ENCODE measurements at regions not wholly inside any gene's neighbourhood (a gene's known extent, or its start where the extent isn't known, plus 50 kb on each side); places are given as distances from the start of the nearest gene placed in this dataset.
"Not testable (repeated sequence)": the region's sequence is repeated elsewhere in the genome, so short reads cannot be mapped to it uniquely, and the experiment has no call there.

GRCh38 chr4:117801756-117802155, 232.5 kb upstream of the NDST3 start:
- no peak for DNase-seq (ENCODE audit: low read depth)

GRCh38 chr4:117811731-117812130, 222.6 kb upstream of the NDST3 start:
- no peak for DNase-seq (ENCODE audit: low read depth)

- DNase-seq (ENCODE audit: low read depth) = no peak
Measured at GRCh38 chr4:117814277-117815246, 219.7 kb upstream of the NDST3 start.

GRCh38 chr4:117817301-117817700, 217.0 kb upstream of the NDST3 start:
- no peak for DNase-seq (ENCODE audit: low read depth)

DNA sequence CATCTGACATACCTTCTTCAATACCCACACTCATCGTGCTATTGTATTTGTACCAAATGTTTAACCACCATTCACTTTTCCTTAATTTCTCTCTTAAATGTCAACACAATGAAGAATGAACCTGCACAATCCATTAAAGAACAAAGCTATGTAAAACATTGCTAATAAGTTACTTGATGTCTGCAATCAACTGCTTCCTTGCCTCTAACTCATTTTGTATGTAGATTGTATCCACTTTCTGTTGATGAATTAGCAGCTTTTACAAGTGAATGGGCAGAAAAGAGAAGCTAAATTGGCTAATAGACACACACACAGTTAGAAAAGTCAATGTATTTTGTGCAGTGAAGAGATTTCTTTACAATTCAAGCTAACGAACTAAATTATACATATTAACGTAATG, 212.5 kb upstream of the NDST3 start:
- no peak for DNase-seq (ENCODE audit: low read depth)

DNA sequence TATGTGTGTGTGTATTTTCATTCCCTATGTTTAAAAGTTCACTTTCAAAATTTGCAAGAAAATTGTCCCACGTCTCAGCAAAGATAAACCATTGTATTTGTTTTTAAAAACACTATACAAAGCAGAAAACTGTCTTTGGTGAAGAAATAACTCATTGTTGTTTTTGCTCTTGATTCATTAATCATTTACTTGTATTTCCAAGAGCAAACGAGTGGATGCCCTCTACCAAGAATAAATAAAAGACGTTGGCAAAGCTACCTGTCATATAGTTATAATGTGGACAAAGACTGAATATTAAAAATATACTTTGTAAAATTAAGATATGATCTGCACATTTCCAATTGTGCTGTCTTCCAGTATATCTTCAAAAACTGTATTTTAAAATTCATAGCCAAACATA, 210.9 kb upstream of the NDST3 start:
- no peak for DNase-seq (ENCODE audit: low read depth)

DNA sequence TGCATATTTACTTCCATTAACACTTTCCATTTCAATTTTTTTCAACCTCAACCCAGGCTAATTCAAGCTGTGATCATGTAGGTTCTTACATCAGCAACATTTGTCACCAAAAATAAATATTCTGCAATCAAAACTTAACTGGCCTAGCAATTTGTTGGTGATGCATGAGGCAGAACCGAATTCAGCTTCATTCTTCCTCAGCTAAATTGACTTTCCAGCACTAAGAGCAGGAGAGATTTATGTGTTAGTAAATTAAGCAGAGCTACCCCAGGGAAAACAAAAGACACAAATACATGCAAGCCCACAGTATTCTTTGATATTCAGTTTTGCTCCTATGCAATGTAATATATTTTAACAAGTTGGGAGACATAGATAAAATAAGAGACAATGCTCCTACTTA, 208.7 kb upstream of the NDST3 start:
- no peak for DNase-seq (ENCODE audit: low read depth)

DNA sequence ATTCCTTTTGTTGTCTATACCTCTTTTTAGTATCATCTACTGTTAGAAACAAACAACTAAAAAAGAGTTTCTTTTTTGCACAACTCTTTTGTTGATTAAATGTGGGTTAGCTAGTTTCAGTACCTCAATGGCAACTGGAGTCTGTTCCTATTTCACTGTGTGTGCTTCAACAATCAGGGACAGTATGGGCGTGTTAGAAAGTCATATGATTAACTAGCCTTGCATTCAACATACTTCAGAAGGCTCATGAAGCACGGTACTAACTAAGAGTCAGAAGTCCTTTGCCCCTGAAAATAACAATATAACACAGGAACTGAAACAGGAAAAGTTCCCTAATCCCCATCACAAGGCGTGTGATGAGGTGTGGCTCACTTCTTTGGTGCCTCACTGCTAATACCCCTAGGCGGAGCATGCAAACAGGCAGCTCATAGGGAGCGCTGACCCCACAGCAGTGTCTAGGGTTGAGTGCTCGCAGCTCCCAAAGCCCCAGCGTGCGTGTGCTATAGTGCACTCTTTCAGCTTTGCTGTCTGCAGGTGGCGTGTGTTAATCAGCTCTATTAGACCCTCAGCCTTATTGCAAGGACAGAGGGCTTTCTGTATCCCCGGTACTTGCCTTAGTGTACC, 203.1 kb upstream of the NDST3 start:
- no peak for DNase-seq (ENCODE audit: low read depth)

DNA sequence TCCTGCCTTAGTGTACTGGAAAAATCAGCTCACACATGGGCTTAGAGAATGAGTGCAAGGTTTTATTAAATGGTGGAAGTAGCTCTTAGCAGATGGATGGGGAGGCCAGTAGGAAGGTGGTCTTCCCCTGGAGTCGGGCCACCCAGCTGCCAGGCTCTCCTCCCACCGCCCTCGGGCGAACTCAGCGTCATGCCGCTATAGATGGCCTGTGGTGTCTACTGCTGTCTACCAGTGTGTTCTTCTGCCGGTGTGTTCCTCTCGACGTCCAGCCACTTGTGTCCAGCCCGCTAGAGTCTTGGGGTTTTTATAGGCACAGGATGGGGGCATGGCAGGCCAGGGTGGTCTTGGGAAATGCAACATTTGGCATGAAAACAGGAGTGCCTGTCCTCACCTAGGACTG, 198.7 kb upstream of the NDST3 start:
- no peak for DNase-seq (ENCODE audit: low read depth)

- DNase-seq (ENCODE audit: low read depth) = no peak
Measured at GRCh38 chr4:117844594-117844993, 189.7 kb upstream of the NDST3 start.

GRCh38 chr4:117845270-117845669, 189.0 kb upstream of the NDST3 start:
- DNase-seq (ENCODE audit: low read depth) = no peak

GRCh38 chr4:117847849-117848248, 186.4 kb upstream of the NDST3 start:
- DNase-seq (ENCODE audit: low read depth) = no peak

GRCh38 chr4:117868201-117868600, 166.1 kb upstream of the NDST3 start:
- DNase-seq (ENCODE audit: low read depth) = no peak

DNA sequence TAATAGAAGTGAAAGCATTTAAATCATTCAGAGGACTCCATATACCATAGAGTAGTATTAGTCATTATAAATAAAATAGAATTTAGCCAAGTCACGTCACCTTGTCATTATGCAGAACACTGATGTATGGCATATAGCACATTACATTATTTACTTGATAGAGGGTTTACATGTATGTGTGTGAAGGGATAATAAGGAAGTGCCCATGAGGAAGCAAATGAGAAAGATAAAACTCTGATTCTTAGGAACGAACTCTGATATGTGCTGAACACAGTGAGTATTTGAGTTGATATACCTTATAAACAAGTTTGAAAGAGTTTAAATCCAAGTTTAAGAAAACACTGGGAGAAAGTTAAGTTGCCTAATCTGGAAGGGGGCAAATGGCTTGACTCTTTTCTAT, 160.5 kb upstream of the NDST3 start:
- no peak for DNase-seq (ENCODE audit: low read depth)

DNA sequence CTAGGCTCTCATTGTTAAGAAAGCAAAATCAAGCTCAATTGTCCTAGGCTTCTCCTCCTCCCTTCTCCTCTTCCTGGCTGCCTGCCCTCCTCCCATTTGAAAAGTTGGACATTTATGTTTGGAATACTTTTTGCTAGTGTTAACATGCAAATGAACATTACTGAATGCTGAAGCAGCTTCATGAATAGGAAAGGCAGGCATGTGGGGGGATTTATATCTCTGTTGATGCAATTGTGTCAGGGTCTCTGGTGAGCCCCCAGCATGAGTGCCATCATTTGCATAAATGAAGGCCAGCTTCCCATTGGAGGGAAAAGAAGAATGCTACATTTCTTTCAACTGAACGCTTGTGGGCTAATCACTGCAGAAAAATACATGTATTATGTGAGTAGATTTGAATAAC, 160.1 kb upstream of the NDST3 start:
- no peak for DNase-seq (ENCODE audit: low read depth)

DNA sequence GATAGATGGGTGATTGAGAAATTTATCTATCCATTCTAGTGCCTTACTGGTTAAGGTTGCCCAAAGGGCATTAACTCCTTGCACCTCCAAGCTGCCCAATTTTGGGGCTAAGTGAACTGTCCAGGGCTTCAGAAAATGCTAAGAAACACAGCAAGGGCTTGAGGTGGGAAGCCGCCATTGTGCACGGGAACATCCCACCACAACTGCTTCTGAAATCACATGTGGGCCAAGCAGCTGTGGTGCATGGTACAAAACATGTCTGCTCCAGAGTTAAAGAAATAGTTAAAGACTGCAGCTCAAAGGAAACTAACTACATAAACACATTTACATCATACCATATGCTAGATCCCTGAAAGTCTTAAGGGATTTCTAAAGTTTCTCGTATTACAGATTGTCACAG, 144.3 kb upstream of the NDST3 start:
- DNase-seq (ENCODE audit: low read depth) = no peak

- no peak for DNase-seq (ENCODE audit: low read depth)
Measured at GRCh38 chr4:117893207-117893606, 141.1 kb upstream of the NDST3 start.

DNA sequence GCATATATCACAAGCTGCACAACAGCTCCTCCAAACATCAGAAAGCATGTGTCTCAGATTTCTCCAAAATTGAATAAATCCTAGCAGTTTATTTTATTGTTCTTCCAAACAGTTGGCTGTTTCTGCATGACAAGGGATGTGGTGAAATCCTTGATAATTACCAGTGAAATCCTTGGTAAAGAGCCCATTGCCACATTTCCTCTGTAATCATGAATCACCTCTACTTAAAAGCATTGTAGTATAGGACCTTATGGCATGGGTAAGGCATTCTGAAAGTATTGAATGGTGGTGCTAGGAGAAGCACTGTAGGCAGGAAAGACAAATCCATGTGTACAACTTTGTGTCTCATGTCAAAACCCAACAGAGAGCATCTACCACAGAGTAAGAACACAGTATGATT, 135.8 kb upstream of the NDST3 start:
- no peak for DNase-seq (ENCODE audit: low read depth)

- no peak for DNase-seq (ENCODE audit: low read depth)
Measured at GRCh38 chr4:117900832-117901231, 133.5 kb upstream of the NDST3 start.

DNA sequence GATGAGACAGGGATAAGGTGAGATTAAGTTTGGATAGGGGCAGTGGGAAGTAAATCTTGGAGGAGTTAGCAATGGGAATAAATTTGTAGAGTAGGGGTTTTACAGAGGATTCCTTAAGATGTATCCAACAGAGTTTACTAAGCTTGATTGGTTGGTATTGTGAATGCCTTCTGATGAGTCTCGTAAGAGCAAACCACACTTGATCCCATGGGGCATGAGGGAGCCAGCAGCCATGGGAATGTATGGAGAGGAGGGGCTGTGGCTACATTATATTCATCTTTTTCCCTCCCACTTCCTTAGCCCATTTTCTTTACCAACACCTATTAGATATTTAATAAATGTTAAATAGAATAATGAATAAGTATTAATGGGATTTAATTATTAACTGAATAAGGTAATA, 126.6 kb upstream of the NDST3 start:
- no peak for DNase-seq (ENCODE audit: low read depth)

GRCh38 chr4:117908306-117909207, 125.7 kb upstream of the NDST3 start:
- DNase-seq (ENCODE audit: low read depth) = no peak

GRCh38 chr4:117916728-117917127, 117.6 kb upstream of the NDST3 start:
- no peak for DNase-seq (ENCODE audit: low read depth)

- DNase-seq (ENCODE audit: low read depth) = not testable (repeated sequence)
Measured at GRCh38 chr4:117922311-117922710, 112.0 kb upstream of the NDST3 start.
